HL-60 (cell line): ENCODE measurements at regions not wholly inside any gene's neighbourhood (a gene's known extent, or its start where the extent isn't known, plus 50 kb on each side); places are given as distances from the start of the nearest gene placed in this dataset.

Source experiments
- DNase-seq, 2 experiments: peaks; one replicate each; pipeline ENCODE4 v3.0.0-alpha.2; 2010 to 2020; ENCODE audit warnings: low read depth in 1 of 2, low spot score in 1 of 2
- H3K27ac ChIP-seq: fragments of 250-450 bp; sonication (Bioruptor Pico); replicated peaks from 2 replicates; pipeline ENCODE4 v1.5.1; 2020; ENCODE audit warnings: mild to moderate bottlenecking, moderate library complexity
- H3K27me3 ChIP-seq: fragments of 250-450 bp; sonication (Bioruptor Pico); 2 replicates; pipeline ENCODE4 v1.5.1; 2021; ENCODE audit warnings: mild to moderate bottlenecking, moderate library complexity; ENCODE audit not compliant: insufficient read depth, poor library complexity, severe bottlenecking
- H3K4me3 ChIP-seq: replicated peaks from 2 replicates; pipeline ENCODE4 v1.5.1; 2011; ENCODE audit warnings: mild to moderate bottlenecking, control low read depth, low read length; ENCODE audit not compliant: insufficient read depth
- CTCF ChIP-seq: IDR thresholded peaks from one replicate; pipeline ENCODE4 v1.5.1; 2011; ENCODE audit warnings: low read length, control low read depth, inconsistent platforms; ENCODE audit not compliant: insufficient read depth
- GABPA ChIP-seq: IDR thresholded peaks from 2 replicates; pipeline ENCODE4 v1.6.1; 2012; ENCODE audit warnings: low read depth
- POLR2AphosphoS5 ChIP-seq: IDR thresholded peaks from 2 replicates; pipeline ENCODE4 v1.6.1; 2012; ENCODE audit warnings: low read depth
- REST ChIP-seq: IDR thresholded peaks from 2 replicates; pipeline ENCODE4 v1.6.1; 2012; ENCODE audit warnings: low read depth; ENCODE audit not compliant: insufficient replicate concordance
- SPI1 ChIP-seq: IDR thresholded peaks from 2 replicates; pipeline ENCODE4 v1.6.1; 2012; ENCODE audit warnings: low read depth, mild to moderate bottlenecking, borderline replicate concordance

GRCh38 chrX:26309262-26309661 is 93.3 kb downstream of the MAGEB5 start:
- no peak overlapping the region for H3K4me3 ChIP-seq
- no peak overlapping the region for H3K27ac ChIP-seq
- no peak for TF ChIP-seq GABPA
- TF ChIP-seq POLR2AphosphoS5: no peak
- no peak for TF ChIP-seq CTCF
- TF ChIP-seq SPI1: no peak
- TF ChIP-seq REST: no peak
- no peaks in the 10 kb centered on the region for H3K27me3 ChIP-seq
- no peak for DNase-seq

GRCh38 chrX:26295425-26295824 is 79.5 kb downstream of the MAGEB5 start:
- DNase-seq: no peak
- H3K27ac ChIP-seq: no peak overlapping the region
- TF ChIP-seq SPI1 (no peak), GABPA (no peak), POLR2AphosphoS5 (no peak), CTCF (no peak), REST (no peak)
- H3K4me3 ChIP-seq: no peak overlapping the region
- no peaks in the 10 kb centered on the region for H3K27me3 ChIP-seq

- no peak for DNase-seq
- no peak for TF ChIP-seq SPI1
- TF ChIP-seq GABPA: no peak
- no peak for TF ChIP-seq CTCF
- H3K4me3 ChIP-seq: no peak overlapping the region
- no peak overlapping the region for H3K27ac ChIP-seq
- H3K27me3 ChIP-seq: no peaks in the 10 kb centered on the region
Measured at GRCh38 chrX:26286836-26287235, 70.9 kb downstream of the MAGEB5 start.
